CD4-positive, alpha-beta T cell treated with Interleukin-15 for 4 hours (primary cell): ENCODE measurements at regions not wholly inside any gene's neighbourhood (a gene's known extent, or its start where the extent isn't known, plus 50 kb on each side); places are given as distances from the start of the nearest gene placed in this dataset.

Source experiments
- DNase-seq: peaks from one replicate; pipeline ENCODE4 v3.0.0-alpha.2; 2020; ENCODE audit warnings: low spot score

- DNase-seq, result no peak
These were observed 88.2 kb upstream of the CAMK2D start for GRCh38 chr4:113849771-113850170.

GRCh38 chr4:113847710-113848109 lies 86.2 kb upstream of the CAMK2D start:
- DNase-seq, result no peak

GRCh38 chr4:113846433-113846832 lies 84.9 kb upstream of the CAMK2D start:
- no peak for DNase-seq

- no peak for DNase-seq
These were observed 83.6 kb upstream of the CAMK2D start for GRCh38 chr4:113845138-113845537.

GRCh38 chr4:113844369-113844768 lies 82.8 kb upstream of the CAMK2D start:
- no peak for DNase-seq

- no peak for DNase-seq
These were observed 79.3 kb upstream of the CAMK2D start for GRCh38 chr4:113840861-113841260.

GRCh38 chr4:113838460-113838859 lies 76.9 kb upstream of the CAMK2D start:
- DNase-seq, result no peak

GRCh38 chr4:113837397-113837796 lies 75.9 kb upstream of the CAMK2D start:
- DNase-seq, result no peak

- DNase-seq, result no peak
These were observed 73.5 kb upstream of the CAMK2D start for GRCh38 chr4:113835005-113835404.

- no peak for DNase-seq
These were observed 72.8 kb upstream of the CAMK2D start for GRCh38 chr4:113834298-113834697.

- DNase-seq, result no peak
These were observed 71.3 kb upstream of the CAMK2D start for GRCh38 chr4:113832803-113833202.

- DNase-seq, result no peak
These were observed 69.9 kb upstream of the CAMK2D start for GRCh38 chr4:113831457-113831856.

- DNase-seq, result no peak
These were observed 67.2 kb upstream of the CAMK2D start for GRCh38 chr4:113828702-113829101.

GRCh38 chr4:113827285-113827684 lies 65.7 kb upstream of the CAMK2D start:
- DNase-seq, result no peak

GRCh38 chr4:113826421-113826820 lies 64.9 kb upstream of the CAMK2D start:
- no peak for DNase-seq

GRCh38 chr4:113825272-113825671 lies 63.7 kb upstream of the CAMK2D start:
- DNase-seq, result peak; percentile 2

GRCh38 chr4:113824396-113824795 lies 62.9 kb upstream of the CAMK2D start:
- no peak for DNase-seq

- no peak for DNase-seq
These were observed 61.7 kb upstream of the CAMK2D start for GRCh38 chr4:113823291-113823659.

- DNase-seq, result no peak
These were observed 61.2 kb upstream of the CAMK2D start for GRCh38 chr4:113822555-113823290.

- no peak for DNase-seq
These were observed 60.3 kb upstream of the CAMK2D start for GRCh38 chr4:113821856-113822255.

GRCh38 chr4:113820108-113820507 lies 58.6 kb upstream of the CAMK2D start:
- no peak for DNase-seq

- no peak for DNase-seq
These were observed 54.3 kb upstream of the CAMK2D start for GRCh38 chr4:113815826-113816225.

GRCh38 chr4:113811359-113811758 lies 49.8 kb upstream of the CAMK2D start:
- DNase-seq, result no peak
